Glomerular visceral epithelial cell (primary cell): ENCODE measurements at regions not wholly inside any gene's neighbourhood (a gene's known extent, or its start where the extent isn't known, plus 50 kb on each side); places are given as distances from the start of the nearest gene placed in this dataset.
"Not testable (repeated sequence)": the region's sequence is repeated elsewhere in the genome, so short reads cannot be mapped to it uniquely, and the experiment has no call there.

Experiments
- DNase-seq: peaks from one replicate; pipeline ENCODE4 v3.0.0-alpha.2; 2016; ENCODE audit errors: extremely low spot score

DNA sequence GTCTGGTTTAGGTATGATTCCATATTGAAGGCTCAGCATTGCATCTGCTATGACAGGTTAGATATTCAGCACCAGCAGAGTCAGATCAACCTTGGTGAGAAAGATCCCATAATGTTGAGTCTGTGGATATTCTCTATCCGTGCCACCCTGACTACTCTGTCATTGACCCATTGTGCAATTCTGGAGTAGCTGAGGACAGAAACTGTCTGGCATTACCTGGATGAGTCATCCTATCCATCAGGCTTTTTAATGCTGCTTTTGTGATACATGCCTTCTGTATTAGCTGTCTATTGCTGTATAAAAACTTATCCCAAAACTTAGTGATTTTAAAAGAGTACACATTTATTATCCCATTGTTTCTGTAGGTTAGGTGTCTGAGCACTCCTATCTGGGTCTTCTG lies 189.1 kb upstream of the FAT3 start:
- DNase-seq, result no peak

DNA sequence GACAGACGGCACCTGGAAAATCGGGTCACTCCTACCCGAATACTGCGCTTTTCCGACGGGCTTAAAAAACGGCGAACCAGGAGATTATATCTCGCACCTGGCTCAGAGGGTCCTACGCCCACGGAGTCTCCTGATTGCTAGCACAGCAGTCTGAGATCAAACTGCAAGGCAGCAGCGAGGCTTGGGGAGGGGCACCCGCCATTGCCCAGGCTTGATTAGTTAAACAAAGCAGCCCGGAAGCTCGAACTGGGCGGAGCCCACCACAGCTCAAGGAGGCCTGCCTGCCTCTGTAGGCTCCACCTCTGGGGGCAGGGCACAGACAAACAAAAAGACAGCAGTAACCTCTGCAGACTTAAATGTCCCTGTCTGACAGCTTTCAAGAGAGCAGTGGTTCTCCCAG lies 197.5 kb upstream of the FAT3 start:
- DNase-seq, result not testable (repeated sequence)

DNA sequence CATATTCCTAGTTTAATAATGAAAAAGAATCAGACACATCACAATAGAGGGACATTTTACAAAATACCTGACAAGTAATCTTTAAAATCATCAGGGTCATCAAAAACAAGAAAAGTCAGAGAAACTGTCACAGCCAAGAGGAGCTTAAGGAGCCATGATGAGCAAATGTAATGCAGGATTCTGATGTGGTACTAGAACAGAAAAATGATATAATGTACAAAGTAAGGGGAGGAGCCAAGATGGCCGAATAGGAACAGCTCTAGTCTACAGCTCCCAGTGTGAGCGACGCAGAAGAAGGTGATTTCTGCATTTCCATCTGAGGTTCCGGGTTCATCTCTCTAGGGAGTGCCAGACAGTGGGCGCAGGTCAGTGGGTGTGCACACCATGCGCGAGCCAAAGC lies 198.0 kb upstream of the FAT3 start:
- no peak for DNase-seq

DNA sequence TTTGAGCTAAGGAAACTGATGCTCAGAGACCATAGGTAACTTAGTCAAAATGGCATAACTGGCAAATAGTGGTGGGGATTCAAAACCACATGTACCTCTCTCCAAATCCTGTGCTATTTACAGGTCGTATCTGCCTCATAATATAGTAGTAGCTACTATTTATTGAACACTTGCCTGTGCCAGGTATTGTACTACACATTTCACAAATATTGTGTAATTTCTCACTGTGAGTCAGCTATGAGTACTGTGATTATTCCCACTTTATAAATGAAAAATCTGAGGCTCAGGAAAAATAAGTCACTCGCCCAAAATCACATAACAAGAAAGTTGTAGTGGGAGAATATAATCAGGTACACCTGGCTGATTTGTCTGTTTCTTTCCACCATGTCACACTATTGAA lies 199.8 kb upstream of the FAT3 start:
- DNase-seq, result no peak

DNA sequence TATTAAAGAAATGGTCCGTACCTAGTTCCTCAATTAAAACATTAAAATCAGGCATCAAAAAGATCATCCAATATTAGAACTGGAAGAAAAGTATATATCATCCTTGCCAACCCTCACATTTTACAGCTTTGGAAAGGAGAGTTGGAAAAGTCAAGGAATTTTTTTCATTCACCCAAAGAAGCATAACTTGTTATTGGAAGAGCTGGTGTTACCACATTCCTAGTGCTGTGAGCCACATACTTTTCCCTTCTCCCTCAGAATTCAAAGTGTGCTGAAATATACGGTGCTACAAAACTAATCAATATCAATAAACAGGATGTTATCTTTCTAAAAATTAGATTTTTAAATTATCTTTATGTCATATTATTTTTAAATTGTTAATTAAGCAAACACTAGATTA lies 202.1 kb upstream of the FAT3 start:
- no peak for DNase-seq

DNA sequence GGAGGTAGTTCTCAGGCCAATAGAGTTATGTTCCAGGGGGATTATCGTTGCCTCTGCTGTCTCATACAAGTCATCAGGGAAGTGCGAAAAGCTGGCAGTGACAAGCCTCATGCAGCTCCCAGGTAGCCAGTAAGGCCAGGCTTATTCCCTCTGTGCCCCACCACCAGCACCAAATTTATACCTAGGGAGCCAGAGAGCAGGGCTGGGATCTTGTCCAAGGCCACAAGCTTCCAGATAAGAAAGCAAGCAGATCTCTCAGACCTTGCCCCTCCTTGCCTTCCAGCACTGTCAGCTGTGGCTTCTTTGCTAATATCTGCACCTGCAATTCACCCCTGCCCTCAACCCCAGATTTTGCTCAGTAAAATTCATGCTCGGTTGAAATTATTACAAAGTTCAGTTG lies 206.3 kb upstream of the FAT3 start:
- no peak for DNase-seq

DNA sequence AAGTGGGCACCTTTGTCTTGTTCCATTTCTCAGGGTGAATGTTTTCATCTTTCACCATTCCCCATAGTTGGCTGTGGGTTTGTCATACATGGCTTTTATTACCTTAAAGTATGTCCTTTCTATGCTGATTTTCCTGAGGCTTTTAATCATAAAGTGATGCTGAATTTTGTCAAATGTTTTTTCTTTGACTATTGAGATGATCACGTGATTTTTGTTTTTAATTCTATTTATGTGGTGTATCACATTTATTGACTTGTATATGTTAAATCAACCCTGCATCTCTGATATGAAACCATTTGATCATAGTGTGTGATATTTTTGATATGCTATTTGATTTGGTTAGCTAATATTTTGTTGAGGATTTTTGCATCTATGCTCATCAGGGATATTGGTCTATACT lies 216.4 kb upstream of the FAT3 start:
- no peak for DNase-seq

DNA sequence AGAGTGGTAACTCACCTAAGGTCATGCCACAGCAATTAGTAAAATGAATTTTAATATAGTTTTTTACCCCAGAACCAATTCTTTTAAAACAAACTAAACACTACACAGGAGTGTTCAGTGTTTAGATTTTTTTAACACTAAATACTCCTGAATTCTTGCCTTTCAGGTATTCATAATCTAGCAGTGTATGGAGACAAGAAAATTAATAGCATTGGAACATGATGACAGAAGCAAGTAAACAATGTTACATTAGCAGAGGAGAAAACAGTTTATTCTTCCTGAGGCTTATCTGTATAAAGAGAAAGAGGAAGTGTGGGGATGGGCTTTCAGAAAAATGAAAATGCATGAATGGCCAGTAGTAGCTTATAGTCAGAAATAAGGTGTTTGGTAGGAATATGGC lies 222.1 kb upstream of the FAT3 start:
- no peak for DNase-seq

DNA sequence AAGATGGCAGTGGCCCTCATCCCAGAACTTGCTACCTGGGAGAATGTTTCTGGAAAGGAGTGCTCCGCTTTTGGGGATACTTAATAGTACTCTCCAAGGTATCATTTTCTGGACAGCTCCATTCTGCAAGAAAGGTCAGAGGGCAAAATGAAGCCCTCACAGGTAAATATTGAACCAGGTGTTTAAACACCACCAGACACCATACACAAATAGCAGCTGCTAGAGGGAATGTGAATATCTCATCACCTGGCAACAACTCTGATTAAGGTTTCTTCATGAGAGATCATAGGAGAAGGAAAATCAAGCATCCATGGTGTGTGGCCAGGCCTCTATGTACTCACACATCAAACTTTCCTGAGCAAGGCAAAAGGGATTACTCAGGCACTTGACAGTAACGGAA lies 226.1 kb upstream of the FAT3 start:
- no peak for DNase-seq

DNA sequence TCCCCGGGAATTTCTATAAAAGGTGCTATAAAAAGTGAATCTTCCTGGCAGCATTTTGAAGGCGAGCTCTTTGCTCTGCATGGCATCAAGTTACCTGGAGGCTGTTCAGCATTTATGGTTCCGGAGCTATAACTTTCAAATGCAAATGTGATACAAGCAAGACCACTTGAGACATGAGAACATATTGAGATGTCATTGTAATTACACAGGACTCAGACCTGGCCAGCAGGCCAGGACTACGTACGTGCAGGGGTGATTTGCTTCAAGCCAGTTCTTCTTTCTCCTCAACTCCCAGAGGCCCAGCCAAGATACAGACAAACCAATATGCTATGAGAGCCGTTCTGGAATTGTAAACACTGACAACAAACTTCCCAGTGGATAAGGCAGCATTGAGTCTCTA lies 227.4 kb upstream of the FAT3 start:
- DNase-seq, result no peak

DNA sequence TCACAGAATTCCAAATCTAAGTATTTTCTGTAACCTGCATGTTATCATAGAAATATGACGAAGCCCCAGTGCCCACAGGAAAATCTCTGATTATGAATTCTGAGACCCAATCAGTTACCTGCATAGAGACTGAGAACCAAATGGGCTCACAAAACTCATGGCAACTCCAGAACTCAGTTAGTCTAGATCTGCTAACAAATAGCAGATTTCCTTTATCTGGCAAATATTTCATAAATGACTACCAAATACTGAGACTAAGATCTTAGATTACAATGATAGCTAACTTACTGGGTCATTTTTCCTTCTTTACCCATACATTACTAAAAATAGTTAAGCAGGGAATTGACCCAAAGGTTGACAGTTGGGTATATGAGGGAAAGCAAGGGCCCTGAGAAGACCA lies 228.1 kb upstream of the FAT3 start:
- no peak for DNase-seq

DNA sequence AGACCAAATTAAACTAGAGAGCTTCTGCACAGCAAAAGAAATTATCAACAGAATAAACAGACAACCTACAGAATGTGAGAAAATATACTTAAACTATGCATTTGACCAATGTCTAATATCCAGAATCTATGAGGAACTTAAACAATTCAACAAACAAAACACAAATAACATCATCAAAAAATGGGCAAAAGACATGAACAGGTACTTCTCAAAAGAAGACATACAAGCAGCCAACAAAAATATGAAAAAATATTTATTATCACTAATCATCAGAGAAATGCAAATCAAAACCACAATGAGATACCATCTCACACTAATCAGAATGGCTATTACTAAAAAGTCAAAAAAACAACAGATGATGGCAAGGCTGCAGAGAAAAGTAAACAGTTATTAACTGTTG lies 236.2 kb upstream of the FAT3 start:
- DNase-seq, result not testable (repeated sequence)

DNA sequence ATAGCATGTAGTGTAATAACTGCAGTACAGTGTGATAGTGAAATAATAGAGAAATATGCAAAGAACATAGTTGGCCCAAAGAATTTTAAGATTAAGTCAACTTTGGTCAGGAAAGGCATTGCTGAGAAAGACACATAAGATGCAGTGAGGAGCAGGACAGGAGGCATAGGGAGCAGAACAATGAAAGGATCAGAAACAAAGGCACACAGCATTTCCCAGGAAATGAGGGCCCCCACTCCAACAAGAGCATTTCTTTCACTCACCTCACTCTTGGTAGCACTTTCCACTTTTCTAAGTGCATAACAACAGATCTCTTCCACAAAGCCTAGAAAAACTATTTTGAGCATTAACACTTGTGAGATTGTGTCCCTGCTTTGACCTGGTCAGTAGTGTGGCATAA lies 238.4 kb upstream of the FAT3 start:
- DNase-seq, result no peak

DNA sequence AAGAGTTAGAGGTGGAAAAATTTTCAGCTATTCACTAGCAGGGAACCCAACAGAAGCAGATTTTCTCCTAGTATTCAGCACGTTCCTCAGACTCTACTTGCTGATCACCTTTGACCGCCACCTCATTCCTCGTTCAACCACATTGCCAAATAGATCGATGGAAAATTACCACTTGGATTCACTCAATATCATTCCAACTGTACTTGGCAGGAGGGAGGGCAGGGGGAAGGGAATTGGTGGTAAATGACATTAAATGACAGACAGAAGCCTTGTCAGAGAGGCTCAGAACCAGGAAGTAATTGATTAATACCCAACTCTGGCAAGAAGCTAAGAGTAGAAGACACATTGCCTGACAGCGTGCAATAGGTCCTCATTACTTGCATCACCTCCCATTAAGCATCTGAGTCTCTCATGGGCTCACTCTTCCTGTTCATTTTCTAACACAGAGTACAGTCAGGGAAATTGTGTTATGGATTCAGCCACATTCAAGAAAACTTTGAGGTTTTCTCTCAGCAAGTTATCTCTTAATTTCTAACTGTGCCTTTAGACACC lies 240.5 kb upstream of the FAT3 start:
- DNase-seq, result no peak

DNA sequence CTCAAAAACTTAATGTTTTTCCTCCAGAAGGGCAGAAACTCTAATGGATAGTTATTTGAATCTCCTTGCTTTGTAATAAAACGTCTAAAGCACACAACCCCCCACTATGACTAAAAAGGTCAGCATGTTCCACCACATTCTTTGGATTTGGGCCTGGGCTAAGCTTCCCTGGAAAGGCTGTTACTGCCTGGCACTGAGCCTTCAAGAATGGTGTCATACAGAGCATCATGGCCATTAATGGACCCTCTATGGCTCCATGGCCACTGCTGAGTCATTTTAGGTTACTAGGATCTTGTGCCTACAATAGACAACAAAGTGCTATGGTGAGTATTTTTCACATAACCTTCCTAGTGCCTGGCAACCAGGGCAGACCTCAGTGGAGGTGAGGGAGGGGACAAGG lies 242.6 kb upstream of the FAT3 start:
- peak; percentile 94 for DNase-seq

DNA sequence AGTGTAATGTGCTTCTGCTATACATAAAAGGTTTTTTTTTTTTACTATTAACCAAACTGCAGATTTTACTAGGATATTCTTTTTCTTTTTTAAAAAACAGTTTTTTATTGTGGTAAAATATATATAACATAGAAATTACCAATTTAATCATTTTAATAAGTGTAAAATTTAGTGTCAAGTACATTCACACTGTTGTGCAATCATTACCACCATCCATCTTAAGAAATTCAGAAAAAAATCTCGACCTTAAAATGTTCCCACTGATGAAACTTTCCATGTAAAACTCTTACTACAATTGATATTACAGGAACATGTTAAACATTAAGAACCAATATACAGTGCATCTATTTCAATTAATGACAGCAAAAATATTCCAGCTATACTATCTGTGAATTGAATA lies 244.8 kb upstream of the FAT3 start:
- no peak for DNase-seq

DNA sequence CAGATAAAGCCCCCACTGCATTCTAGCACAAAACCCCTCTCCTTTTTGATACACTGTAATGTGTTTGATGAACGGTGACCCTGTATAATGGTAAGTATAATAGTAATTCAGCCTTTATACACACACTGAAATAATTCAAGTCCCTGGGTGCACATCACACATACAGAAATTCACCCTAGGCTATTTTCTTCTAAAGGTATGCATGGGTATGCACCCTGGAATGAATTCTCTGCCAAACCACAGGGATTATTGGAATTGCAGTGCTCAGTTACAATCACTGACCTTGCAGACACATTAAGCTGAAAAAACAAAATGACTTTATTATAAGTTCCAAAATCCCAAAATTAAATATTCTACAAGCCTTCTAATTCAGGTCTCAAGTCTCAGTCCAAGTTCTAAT lies 245.9 kb upstream of the FAT3 start:
- peak; percentile 41 for DNase-seq

DNA sequence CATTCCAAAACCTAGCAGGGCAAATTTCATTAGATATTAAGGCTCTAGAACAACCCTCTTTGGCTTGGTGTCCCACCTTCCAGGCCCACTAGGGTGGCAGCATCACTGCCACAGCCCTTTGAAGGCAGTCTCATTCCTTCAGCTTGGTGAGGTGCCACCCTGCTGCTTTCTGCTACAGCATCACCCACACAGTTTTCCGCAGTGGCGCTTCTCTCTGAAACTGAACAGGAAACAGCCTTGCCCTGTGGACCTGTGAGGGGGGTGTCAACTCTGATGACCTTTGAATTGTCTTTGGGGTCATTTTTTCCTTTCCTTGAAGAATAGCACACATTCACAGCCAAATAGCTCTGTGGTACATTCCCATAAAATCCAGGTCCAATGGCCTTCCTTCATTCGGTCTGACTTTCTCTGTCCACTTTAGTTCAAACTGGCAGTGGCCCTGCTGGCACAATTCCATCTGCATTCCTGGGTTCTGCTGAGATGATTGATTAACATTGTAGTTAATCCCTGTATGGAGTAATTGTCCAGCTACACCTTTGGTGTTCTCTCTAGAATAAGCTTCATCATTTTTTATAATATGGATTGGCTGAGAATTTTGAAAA lies 251.9 kb upstream of the FAT3 start:
- peak; percentile 45 for DNase-seq

DNA sequence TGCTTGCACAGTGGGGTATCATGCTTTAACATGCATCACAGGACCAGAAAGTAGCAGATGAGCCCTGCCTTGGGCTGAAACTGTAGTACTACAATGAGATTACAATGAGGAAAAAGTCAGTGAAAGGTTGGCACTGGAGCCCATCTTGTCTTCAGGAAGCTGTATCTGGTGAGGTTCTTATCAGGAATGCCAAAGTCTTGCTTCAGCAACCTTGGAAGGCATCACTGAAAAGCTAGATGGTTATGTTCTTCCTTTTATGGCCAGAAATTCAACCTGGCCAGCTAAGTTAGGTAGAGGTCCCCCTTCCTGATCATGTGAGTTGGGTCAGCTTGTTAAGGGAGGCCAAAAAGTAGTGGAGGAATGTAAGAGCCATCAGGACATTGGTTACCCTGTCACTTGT lies 254.0 kb upstream of the FAT3 start:
- DNase-seq, result no peak

DNA sequence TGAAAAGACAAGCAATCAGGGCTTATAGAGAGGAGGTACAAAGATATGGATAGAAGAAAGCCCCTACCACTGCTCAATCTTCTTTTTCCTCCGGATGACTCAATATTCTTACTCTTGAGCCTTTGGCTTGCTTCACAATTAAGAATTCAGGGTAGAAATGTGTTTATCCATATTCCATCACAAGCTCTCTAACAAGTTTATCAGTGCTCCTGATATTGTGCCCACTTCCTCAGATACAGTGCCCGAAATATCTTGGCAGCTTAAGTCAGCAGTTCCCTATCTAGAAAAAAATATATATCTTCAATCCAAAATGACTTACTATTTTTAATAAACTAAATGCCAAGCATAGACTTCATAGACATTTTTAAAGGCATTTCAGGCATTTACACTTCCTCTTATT lies 255.1 kb upstream of the FAT3 start:
- DNase-seq, result no peak

DNA sequence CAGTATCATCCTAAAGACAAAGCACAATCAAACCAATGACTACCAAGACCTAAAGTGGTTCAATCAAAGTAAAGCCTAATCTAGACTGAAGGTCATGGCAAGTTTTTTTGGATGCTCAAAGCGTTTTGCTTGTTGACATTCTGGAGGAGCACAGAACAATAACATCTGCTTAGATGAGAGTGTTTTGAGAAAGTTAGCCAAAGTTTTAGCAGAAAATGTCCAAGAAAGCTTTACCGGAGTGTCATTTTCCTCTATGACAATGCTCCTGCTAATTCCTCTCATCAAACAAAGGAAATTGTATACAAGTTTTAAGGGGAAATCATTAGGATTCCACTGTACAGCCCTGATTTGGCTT lies 256.9 kb upstream of the FAT3 start:
- DNase-seq, result no peak

DNA sequence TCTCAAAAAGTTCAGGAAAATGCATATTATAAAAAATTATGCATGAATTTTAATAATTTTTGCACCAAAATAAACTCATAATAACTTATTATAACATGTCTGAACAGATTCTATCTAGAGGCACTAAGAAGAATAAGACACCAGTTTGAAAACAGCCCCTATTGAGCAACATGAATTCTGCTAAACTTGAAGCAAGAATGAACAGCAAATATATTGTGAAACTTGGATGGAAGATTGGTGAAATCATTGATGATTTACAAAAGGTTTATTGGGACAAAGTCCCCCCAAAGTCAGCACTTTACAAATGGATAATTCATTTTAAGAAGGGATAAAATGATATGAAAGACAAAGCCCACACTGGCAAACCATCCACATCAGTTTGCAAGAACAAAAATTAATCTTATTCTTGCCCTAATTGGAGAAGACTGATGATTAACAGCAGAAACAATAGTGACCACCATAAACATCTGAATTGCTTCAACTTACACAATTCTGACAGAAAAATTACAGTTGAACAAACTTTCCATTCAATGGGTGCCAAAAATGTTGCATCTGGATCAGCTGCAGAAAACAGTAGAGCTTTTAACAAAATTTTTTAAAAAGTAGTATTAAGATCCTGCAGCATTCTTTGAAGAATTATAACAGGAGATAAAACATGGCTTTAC lies 257.5 kb upstream of the FAT3 start:
- no peak for DNase-seq

DNA sequence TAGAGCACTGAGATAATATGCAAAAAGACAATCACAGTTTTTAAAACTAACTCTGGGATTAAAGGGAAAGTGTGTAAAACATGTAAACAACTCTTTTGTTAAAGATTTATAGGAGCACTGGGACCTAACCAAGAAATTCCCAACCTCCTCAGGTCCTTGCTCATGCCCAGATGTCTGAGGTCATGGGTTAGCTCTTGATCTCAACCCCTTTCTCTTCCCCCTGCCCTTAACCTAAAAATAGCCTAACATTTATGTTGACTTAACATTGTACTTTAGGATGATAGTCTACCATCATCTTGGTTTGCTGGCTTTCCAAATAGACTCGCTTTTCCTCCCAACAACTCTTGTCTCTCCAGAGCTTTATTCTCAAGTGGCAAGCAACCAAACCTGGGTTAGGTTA lies 258.2 kb upstream of the FAT3 start:
- DNase-seq, result no peak

DNA sequence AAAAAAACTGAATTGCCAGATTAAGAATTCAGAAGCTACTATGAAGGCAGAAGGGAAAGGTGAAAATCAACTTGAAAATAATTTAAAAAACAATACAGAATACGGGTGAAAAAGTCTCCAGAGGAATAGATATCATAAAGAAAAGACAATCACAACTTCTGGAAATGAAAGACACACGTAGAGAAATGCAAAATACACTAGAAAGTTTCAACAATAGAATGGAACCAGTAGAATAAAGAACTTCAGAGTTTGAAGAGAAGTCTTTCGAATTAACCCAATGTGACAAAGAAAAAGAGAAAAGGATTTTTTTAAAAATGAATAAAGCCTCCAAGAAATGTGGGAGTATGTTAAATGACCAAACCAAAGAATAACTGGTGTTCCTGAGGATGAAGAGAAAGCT lies 263.8 kb upstream of the FAT3 start:
- DNase-seq, result no peak
